ENCODE measurements at regions not wholly inside any gene's neighbourhood (a gene's known extent, or its start where the extent isn't known, plus 50 kb on each side); places are given as distances from the start of the nearest gene placed in this dataset.
"Not testable (repeated sequence)": the region's sequence is repeated elsewhere in the genome, so short reads cannot be mapped to it uniquely, and the experiment has no call there.

GRCh38 chr13:50255639-50256038, 240.4 kb downstream of the KCNRG start:
- H4K5ac ChIP-seq (ENCODE audit: low read length) = no peak overlapping the region
- H2BK120ac ChIP-seq (ENCODE audit: low read depth, low read length) = no peak overlapping the region
- H3K79me1 ChIP-seq (ENCODE audit: low read length) = no peaks in the 10 kb centered on the region
- no peak for DNase-seq
- H3K56ac ChIP-seq (ENCODE audit: low read length) = no peak overlapping the region
- H3K27me3 ChIP-seq (ENCODE audit: insufficient read depth, low read length, poor library complexity) = no peaks in the 10 kb centered on the region
- no peaks in the 10 kb centered on the region for H3K36me3 ChIP-seq (ENCODE audit: control insufficient read depth, insufficient read depth, low read length)
- WGBS (ENCODE audit: extremely low coverage, insufficient coverage, low lambda C conversion rate) = no CpG with 5 or more reads among the region's 1 CpG
- no peak overlapping the region for H2AK5ac ChIP-seq (ENCODE audit: low read length)
- no peak overlapping the region for H3K4ac ChIP-seq (ENCODE audit: low read depth, low read length)
- no peak overlapping the region for H3K4me3 ChIP-seq (ENCODE audit: low read length)
- H3K4me1 ChIP-seq (ENCODE audit: control insufficient read depth, low read depth, low read length) = no peaks in the 10 kb centered on the region
- no peak overlapping the region for H3K4me2 ChIP-seq (ENCODE audit: low read length)
- no peak overlapping the region for H2BK15ac ChIP-seq (replicated peaks; ENCODE audit: low read depth)
- H3K23ac ChIP-seq (ENCODE audit: low read length) = no peak overlapping the region
- H3K18ac ChIP-seq (ENCODE audit: low read length) = no peak overlapping the region
- H2BK5ac ChIP-seq (ENCODE audit: low read length) = no peak overlapping the region
- no peak overlapping the region for H3K9ac ChIP-seq (ENCODE audit: low read length)
- H4K8ac ChIP-seq (ENCODE audit: low read depth, low read length) = no peak overlapping the region
- no peak overlapping the region for H3K27ac ChIP-seq (ENCODE audit: low read depth, low read length)
- H3K79me2 ChIP-seq (ENCODE audit: control insufficient read depth, insufficient read depth, low read length) = no peaks in the 10 kb centered on the region

GRCh38 chr13:50256536-50257321, 241.5 kb downstream of the KCNRG start:
- H3K9ac ChIP-seq (ENCODE audit: low read length); H3K27me3 ChIP-seq (ENCODE audit: insufficient read depth, low read length, poor library complexity); H3K4me1 ChIP-seq (ENCODE audit: control insufficient read depth, low read depth, low read length); H3K4me3 ChIP-seq (ENCODE audit: low read length); H3K18ac ChIP-seq (ENCODE audit: low read length); H3K4me2 ChIP-seq (ENCODE audit: low read length); H3K79me1 ChIP-seq (ENCODE audit: low read length); H3K56ac ChIP-seq (ENCODE audit: low read length); H4K8ac ChIP-seq (ENCODE audit: low read depth, low read length); H2BK15ac ChIP-seq (replicated peaks; ENCODE audit: low read depth); H2BK120ac ChIP-seq (ENCODE audit: low read depth, low read length); H3K79me2 ChIP-seq (ENCODE audit: control insufficient read depth, insufficient read depth, low read length); H2BK5ac ChIP-seq (ENCODE audit: low read length); H2AK5ac ChIP-seq (ENCODE audit: low read length); H3K4ac ChIP-seq (ENCODE audit: low read depth, low read length); H4K5ac ChIP-seq (ENCODE audit: low read length); DNase-seq; H3K23ac ChIP-seq (ENCODE audit: low read length); H3K36me3 ChIP-seq (ENCODE audit: control insufficient read depth, insufficient read depth, low read length); H3K27ac ChIP-seq (ENCODE audit: low read depth, low read length): not testable (repeated sequence)
- WGBS (ENCODE audit: extremely low coverage, insufficient coverage, low lambda C conversion rate) = no CpG with 5 or more reads among the region's 6 CpGs

GRCh38 chr13:50257646-50258045, 242.4 kb downstream of the KCNRG start:
- Histone ChIP-seq H3K79me1 (ENCODE audit: low read length) (no peaks in the 10 kb centered on the region), H2BK5ac (ENCODE audit: low read length) (no peak overlapping the region), H2AK5ac (ENCODE audit: low read length) (no peak overlapping the region), H4K5ac (ENCODE audit: low read length) (no peak overlapping the region), H3K27ac (ENCODE audit: low read depth, low read length) (no peak overlapping the region), H3K23ac (ENCODE audit: low read length) (no peak overlapping the region), H3K4me3 (ENCODE audit: low read length) (no peak overlapping the region), H3K4me1 (ENCODE audit: control insufficient read depth, low read depth, low read length) (no peaks in the 10 kb centered on the region), H3K18ac (ENCODE audit: low read length) (no peak overlapping the region), H3K4me2 (ENCODE audit: low read length) (no peak overlapping the region), H3K4ac (ENCODE audit: low read depth, low read length) (no peak overlapping the region), H2BK15ac (replicated peaks; ENCODE audit: low read depth) (no peak overlapping the region), H3K56ac (ENCODE audit: low read length) (no peak overlapping the region), H3K36me3 (ENCODE audit: control insufficient read depth, insufficient read depth, low read length) (no peaks in the 10 kb centered on the region), H3K9ac (ENCODE audit: low read length) (no peak overlapping the region), H3K79me2 (ENCODE audit: control insufficient read depth, insufficient read depth, low read length) (no peaks in the 10 kb centered on the region), H2BK120ac (ENCODE audit: low read depth, low read length) (no peak overlapping the region), H3K27me3 (ENCODE audit: insufficient read depth, low read length, poor library complexity) (no peaks in the 10 kb centered on the region), H4K8ac (ENCODE audit: low read depth, low read length) (no peak overlapping the region)
- WGBS (ENCODE audit: extremely low coverage, insufficient coverage, low lambda C conversion rate) = no CpG with 5 or more reads among the region's 3 CpGs
- DNase-seq = no peak

- no peak for DNase-seq
- Histone ChIP-seq H3K4me3 (ENCODE audit: low read length) (no peak overlapping the region), H3K4ac (ENCODE audit: low read depth, low read length) (no peak overlapping the region), H3K18ac (ENCODE audit: low read length) (no peak overlapping the region), H2AK5ac (ENCODE audit: low read length) (no peak overlapping the region), H4K8ac (ENCODE audit: low read depth, low read length) (no peak overlapping the region), H3K4me2 (ENCODE audit: low read length) (no peak overlapping the region), H3K79me2 (ENCODE audit: control insufficient read depth, insufficient read depth, low read length) (no peaks in the 10 kb centered on the region), H2BK120ac (ENCODE audit: low read depth, low read length) (no peak overlapping the region), H3K36me3 (ENCODE audit: control insufficient read depth, insufficient read depth, low read length) (no peaks in the 10 kb centered on the region), H3K56ac (ENCODE audit: low read length) (no peak overlapping the region), H3K27me3 (ENCODE audit: insufficient read depth, low read length, poor library complexity) (no peaks in the 10 kb centered on the region), H3K23ac (ENCODE audit: low read length) (no peak overlapping the region), H3K27ac (ENCODE audit: low read depth, low read length) (no peak overlapping the region), H3K9ac (ENCODE audit: low read length) (no peak overlapping the region), H4K5ac (ENCODE audit: low read length) (no peak overlapping the region), H2BK5ac (ENCODE audit: low read length) (no peak overlapping the region), H2BK15ac (replicated peaks; ENCODE audit: low read depth) (no peak overlapping the region), H3K4me1 (ENCODE audit: control insufficient read depth, low read depth, low read length) (no peaks in the 10 kb centered on the region), H3K79me1 (ENCODE audit: low read length) (no peaks in the 10 kb centered on the region)
- no CpG with 5 or more reads among the region's 6 CpGs for WGBS (ENCODE audit: extremely low coverage, insufficient coverage, low lambda C conversion rate)
Measured at GRCh38 chr13:50261130-50261901, 246.1 kb downstream of the KCNRG start.

- H3K4me2 ChIP-seq (ENCODE audit: low read length) = no peak overlapping the region
- no peak overlapping the region for H4K5ac ChIP-seq (ENCODE audit: low read length)
- no peak overlapping the region for H4K8ac ChIP-seq (ENCODE audit: low read depth, low read length)
- H3K18ac ChIP-seq (ENCODE audit: low read length) = no peak overlapping the region
- H3K23ac ChIP-seq (ENCODE audit: low read length) = no peak overlapping the region
- no peaks in the 10 kb centered on the region for H3K27me3 ChIP-seq (ENCODE audit: insufficient read depth, low read length, poor library complexity)
- DNase-seq = no peak
- no peak overlapping the region for H3K4me3 ChIP-seq (ENCODE audit: low read length)
- WGBS (ENCODE audit: extremely low coverage, insufficient coverage, low lambda C conversion rate) = no CpG with 5 or more reads among the region's 5 CpGs
- no peak overlapping the region for H2BK15ac ChIP-seq (replicated peaks; ENCODE audit: low read depth)
- no peaks in the 10 kb centered on the region for H3K4me1 ChIP-seq (ENCODE audit: control insufficient read depth, low read depth, low read length)
- H3K4ac ChIP-seq (ENCODE audit: low read depth, low read length) = no peak overlapping the region
- no peak overlapping the region for H2BK120ac ChIP-seq (ENCODE audit: low read depth, low read length)
- no peaks in the 10 kb centered on the region for H3K79me1 ChIP-seq (ENCODE audit: low read length)
- no peak overlapping the region for H3K56ac ChIP-seq (ENCODE audit: low read length)
- no peak overlapping the region for H2BK5ac ChIP-seq (ENCODE audit: low read length)
- H3K9ac ChIP-seq (ENCODE audit: low read length) = no peak overlapping the region
- H3K27ac ChIP-seq (ENCODE audit: low read depth, low read length) = no peak overlapping the region
- no peaks in the 10 kb centered on the region for H3K79me2 ChIP-seq (ENCODE audit: control insufficient read depth, insufficient read depth, low read length)
- H3K36me3 ChIP-seq (ENCODE audit: control insufficient read depth, insufficient read depth, low read length) = no peaks in the 10 kb centered on the region
- no peak overlapping the region for H2AK5ac ChIP-seq (ENCODE audit: low read length)
Measured at GRCh38 chr13:50267066-50267465, 251.8 kb downstream of the KCNRG start.
